Epithelial cell of proximal tubule (primary cell): ENCODE measurements at regions not wholly inside any gene's neighbourhood (a gene's known extent, or its start where the extent isn't known, plus 50 kb on each side); places are given as distances from the start of the nearest gene placed in this dataset.

Experiments
- DNase-seq: peaks from one replicate; pipeline ENCODE4 v3.0.0-alpha.2; 2011; ENCODE audit warnings: low read depth
- H3K4me3 ChIP-seq: 2 replicates; pipeline ENCODE4 v1.5.1; 2011; ENCODE audit warnings: low read depth, mild to moderate bottlenecking, low read length
- CTCF ChIP-seq: conservative IDR thresholded peaks from 2 replicates; pipeline ENCODE4 v1.5.1; 2012; ENCODE audit warnings: low read depth, mild to moderate bottlenecking, low read length

- H3K4me3 ChIP-seq, result no peak overlapping the region
- TF ChIP-seq CTCF, result no peak
- no peak for DNase-seq
Observed at GRCh38 chr19:30163663-30164062, 208.5 kb upstream of the ZNF536 start.

GRCh38 chr19:30165228-30165813 lies 206.9 kb upstream of the ZNF536 start:
- H3K4me3 ChIP-seq, result no peak overlapping the region
- no peak for DNase-seq
- TF ChIP-seq CTCF, result no peak

- H3K4me3 ChIP-seq, result no peak overlapping the region
- TF ChIP-seq CTCF, result no peak
- DNase-seq, result no peak
Observed at GRCh38 chr19:30167206-30167868, 204.8 kb upstream of the ZNF536 start.

GRCh38 chr19:30167976-30168635 lies 204.1 kb upstream of the ZNF536 start:
- no peak for DNase-seq
- no peak for TF ChIP-seq CTCF

GRCh38 chr19:30168760-30169159 lies 203.4 kb upstream of the ZNF536 start:
- no peak overlapping the region for H3K4me3 ChIP-seq
- no peak for DNase-seq
- TF ChIP-seq CTCF, result no peak

More at GRCh38 chr19:30167976-30168635, 204.1 kb upstream of the ZNF536 start:
- no peak overlapping the region for H3K4me3 ChIP-seq

GRCh38 chr19:30169196-30169900 lies 202.8 kb upstream of the ZNF536 start:
- no peak for DNase-seq

More at GRCh38 chr19:30169196-30169900, 202.8 kb upstream of the ZNF536 start:
- TF ChIP-seq CTCF, result no peak
- no peak overlapping the region for H3K4me3 ChIP-seq
